ENCODE measurements at regions not wholly inside any gene's neighbourhood (a gene's known extent, or its start where the extent isn't known, plus 50 kb on each side); places are given as distances from the start of the nearest gene placed in this dataset.
A peak's percentile ranks its signal among the peaks of the same experiment; 100 is the strongest.

- DNase-seq, result no peak
These were observed 130.5 kb upstream of the MAN1A1 start for GRCh38 chr6:119479860-119480655.

- no peak for DNase-seq
These were observed 127.0 kb upstream of the MAN1A1 start for GRCh38 chr6:119476554-119476953.

- DNase-seq, result no peak
These were observed 126.5 kb upstream of the MAN1A1 start for GRCh38 chr6:119476024-119476423.

- no peak for DNase-seq
These were observed 121.5 kb upstream of the MAN1A1 start for GRCh38 chr6:119470893-119471542.

GRCh38 chr6:119467488-119468081, 118.0 kb upstream of the MAN1A1 start:
- no peak for DNase-seq

GRCh38 chr6:119466226-119466625, 116.7 kb upstream of the MAN1A1 start:
- no peak for DNase-seq

- DNase-seq, result no peak
These were observed 113.6 kb upstream of the MAN1A1 start for GRCh38 chr6:119463081-119463626.

- DNase-seq, result no peak
These were observed 111.6 kb upstream of the MAN1A1 start for GRCh38 chr6:119461187-119461586.

GRCh38 chr6:119459207-119459974, 109.8 kb upstream of the MAN1A1 start:
- no peak for DNase-seq

GRCh38 chr6:119454714-119455113, 105.2 kb upstream of the MAN1A1 start:
- no peak for DNase-seq

GRCh38 chr6:119453242-119454200, 104.0 kb upstream of the MAN1A1 start:
- no peak for DNase-seq

- DNase-seq, result no peak
These were observed 100.0 kb upstream of the MAN1A1 start for GRCh38 chr6:119449331-119450156.

GRCh38 chr6:119447921-119448320, 98.4 kb upstream of the MAN1A1 start:
- DNase-seq, result no peak

GRCh38 chr6:119446609-119447008, 97.0 kb upstream of the MAN1A1 start:
- peak; percentile 16 for DNase-seq

- no peak for DNase-seq
These were observed 96.6 kb upstream of the MAN1A1 start for GRCh38 chr6:119446115-119446554.

- no peak for DNase-seq
These were observed 96.1 kb upstream of the MAN1A1 start for GRCh38 chr6:119445666-119446065.

- DNase-seq, result no peak
These were observed 95.3 kb upstream of the MAN1A1 start for GRCh38 chr6:119444642-119445557.

GRCh38 chr6:119443993-119444641, 94.6 kb upstream of the MAN1A1 start:
- no peak for DNase-seq

- DNase-seq, result peak; percentile 26
These were observed 93.2 kb upstream of the MAN1A1 start for GRCh38 chr6:119442776-119443184.

Data from hindlimb muscle (tissue), 1 donor.